Thymus (tissue), 11 donors: ENCODE measurements at regions not wholly inside any gene's neighbourhood (a gene's known extent, or its start where the extent isn't known, plus 50 kb on each side); places are given as distances from the start of the nearest gene placed in this dataset.

Source experiments
- DNase-seq, 9 donors: peaks; one replicate each; pipeline ENCODE4 v3.0.0-alpha.2; 2013; ENCODE audit warnings: low spot score in 9 of 9, low read depth in 6 of 9, missing footprints in 1 of 9
- H3K27ac ChIP-seq, 2 donors: one replicate each; pipeline ENCODE4 v1.5.1; 2013; ENCODE audit warnings: control low read depth in 1 of 2, low read depth in 1 of 2, low read length in 1 of 2, mild to moderate bottlenecking in 1 of 2, moderate library complexity in 1 of 2
- H3K27me3 ChIP-seq, 2 donors: one replicate each; pipeline ENCODE4 v1.5.1; 2013; ENCODE audit warnings: low read length in 1 of 2; ENCODE audit not compliant: control insufficient read depth in 2 of 2, insufficient read depth in 1 of 2
- H3K36me3 ChIP-seq, 2 donors: one replicate each; pipeline ENCODE4 v1.5.1; 2013; ENCODE audit warnings: low read length in 1 of 2, mild to moderate bottlenecking in 1 of 2, moderate library complexity in 1 of 2; ENCODE audit not compliant: control insufficient read depth in 2 of 2, insufficient read depth in 2 of 2
- H3K4me1 ChIP-seq, 2 donors: one replicate each; pipeline ENCODE4 v1.5.1; 2013; ENCODE audit warnings: low read length in 2 of 2; ENCODE audit not compliant: control insufficient read depth in 2 of 2, insufficient read depth in 2 of 2
- H3K4me3 ChIP-seq, 2 donors: one replicate each; pipeline ENCODE4 v1.5.1; 2013; ENCODE audit warnings: low read length in 2 of 2, control low read depth in 1 of 2, mild to moderate bottlenecking in 1 of 2
- H3K9me3 ChIP-seq, 2 donors: one replicate each; pipeline ENCODE4 v1.5.1; 2013; ENCODE audit warnings: low read length in 1 of 2, mild to moderate bottlenecking in 1 of 2; ENCODE audit not compliant: control insufficient read depth in 2 of 2, insufficient read depth in 1 of 2
- WGBS: extraction: QIAGEN DNeasy Blood & Tissue Kit; methylation state at CpG from one replicate; pipeline ENCODE4 v1.1.7; 2013; 5-methylcytosine and 5-hydroxymethylcytosine counted together
- donor health status: healthy.

- Histone ChIP-seq H3K9me3 (no peaks in the 10 kb centered on the region), H3K36me3 (no peaks in the 10 kb centered on the region), H3K4me1 (no peaks in the 10 kb centered on the region), H3K27me3 (peaks cover 0 to 2% of the 10 kb centered on the region in 2 donors), H3K27ac (no peak overlapping the region), H3K4me3 (no peak overlapping the region)
- WGBS = 93% methylated on average over 43 of the region's 43 CpGs
- no peak for DNase-seq
These were observed 51.2 kb upstream of the CFAP46 start for GRCh38 chr10:132993271-132994184.

GRCh38 chr10:132992433-132993215, 50.3 kb upstream of the CFAP46 start:
- no peaks in the 10 kb centered on the region for H3K4me1 ChIP-seq
- H3K9me3 ChIP-seq = no peaks in the 10 kb centered on the region
- H3K4me3 ChIP-seq = no peak overlapping the region
- no peak for DNase-seq
- H3K27ac ChIP-seq = no peak overlapping the region
- no peaks in the 10 kb centered on the region for H3K36me3 ChIP-seq
- 93% methylated on average over 36 of the region's 36 CpGs for WGBS
- peaks cover 0 to 2% of the 10 kb centered on the region in 2 donors for H3K27me3 ChIP-seq
